NB4 (cell line): ENCODE measurements at regions not wholly inside any gene's neighbourhood (a gene's known extent, or its start where the extent isn't known, plus 50 kb on each side); places are given as distances from the start of the nearest gene placed in this dataset.

Source experiments
- DNase-seq: peaks from one replicate; pipeline ENCODE4 v3.0.0; 2010; ENCODE audit warnings: low read depth
- H3K4me3 ChIP-seq: one replicate; pipeline ENCODE4 v1.5.1; 2011; ENCODE audit warnings: mild to moderate bottlenecking, low read depth, low read length, moderate library complexity
- MAX ChIP-seq: IDR thresholded peaks from 2 replicates; pipeline ENCODE4 v1.6.1; 2011; ENCODE audit warnings: low read depth, low read length
- MYC ChIP-seq: IDR thresholded peaks from 2 replicates; pipeline ENCODE4 v1.6.1; 2011; ENCODE audit warnings: low read depth, low read length
- POLR2A ChIP-seq: IDR thresholded peaks from 2 replicates; pipeline ENCODE4 v1.6.1; 2011; ENCODE audit warnings: mild to moderate bottlenecking; ENCODE audit not compliant: insufficient read length; ENCODE audit errors: extremely low read depth
- TF ChIP-seq, protein P1 (sequence below): IDR thresholded peaks from one replicate; pipeline ENCODE4 v1.5.1; 2012; ENCODE audit warnings: low read depth, low read length

GRCh38 chr4:34170946-34171345 is 2073.4 kb downstream of the ARAP2 start:
- TF ChIP-seq POLR2A (no peak), MYC (no peak), MAX (no peak)
- TF ChIP-seq, protein P1, sequence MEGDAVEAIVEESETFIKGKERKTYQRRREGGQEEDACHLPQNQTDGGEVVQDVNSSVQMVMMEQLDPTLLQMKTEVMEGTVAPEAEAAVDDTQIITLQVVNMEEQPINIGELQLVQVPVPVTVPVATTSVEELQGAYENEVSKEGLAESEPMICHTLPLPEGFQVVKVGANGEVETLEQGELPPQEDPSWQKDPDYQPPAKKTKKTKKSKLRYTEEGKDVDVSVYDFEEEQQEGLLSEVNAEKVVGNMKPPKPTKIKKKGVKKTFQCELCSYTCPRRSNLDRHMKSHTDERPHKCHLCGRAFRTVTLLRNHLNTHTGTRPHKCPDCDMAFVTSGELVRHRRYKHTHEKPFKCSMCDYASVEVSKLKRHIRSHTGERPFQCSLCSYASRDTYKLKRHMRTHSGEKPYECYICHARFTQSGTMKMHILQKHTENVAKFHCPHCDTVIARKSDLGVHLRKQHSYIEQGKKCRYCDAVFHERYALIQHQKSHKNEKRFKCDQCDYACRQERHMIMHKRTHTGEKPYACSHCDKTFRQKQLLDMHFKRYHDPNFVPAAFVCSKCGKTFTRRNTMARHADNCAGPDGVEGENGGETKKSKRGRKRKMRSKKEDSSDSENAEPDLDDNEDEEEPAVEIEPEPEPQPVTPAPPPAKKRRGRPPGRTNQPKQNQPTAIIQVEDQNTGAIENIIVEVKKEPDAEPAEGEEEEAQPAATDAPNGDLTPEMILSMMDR = no peak
- DNase-seq = no peak
- H3K4me3 ChIP-seq = no peak overlapping the region

GRCh38 chr4:34176609-34177008 is 2067.7 kb downstream of the ARAP2 start:
- no peak for DNase-seq
- H3K4me3 ChIP-seq = no peak overlapping the region
- TF ChIP-seq, protein P1 = no peak
- TF ChIP-seq MYC = no peak
- TF ChIP-seq MAX = no peak
- no peak for TF ChIP-seq POLR2A

DNA sequence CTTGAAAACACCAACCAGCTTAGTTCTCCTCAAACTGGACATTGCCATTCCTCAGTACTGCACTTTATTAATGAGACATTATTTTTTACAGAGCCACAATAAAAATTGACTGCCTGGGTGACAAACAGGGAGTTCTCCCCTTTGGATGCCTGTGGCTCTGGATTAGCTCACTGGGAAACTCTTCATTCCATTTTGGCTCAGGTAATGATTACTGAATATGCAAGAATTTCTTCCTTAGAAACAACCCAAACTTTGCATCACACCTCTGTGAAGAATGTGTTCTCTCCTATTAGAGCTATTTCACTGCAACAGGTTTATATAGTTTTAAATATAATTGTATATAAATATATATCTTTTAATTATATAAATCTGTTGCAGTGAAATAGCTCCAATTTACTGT is 2065.8 kb downstream of the ARAP2 start:
- no peak for TF ChIP-seq MAX
- TF ChIP-seq MYC = no peak
- TF ChIP-seq POLR2A = no peak
- TF ChIP-seq, protein P1 = no peak
- no peak for DNase-seq

GRCh38 chr4:34181311-34181841 is 2062.9 kb downstream of the ARAP2 start:
- no peak for DNase-seq
- no peak overlapping the region for H3K4me3 ChIP-seq
- TF ChIP-seq MYC (no peak), POLR2A (no peak), MAX (no peak)
- TF ChIP-seq, protein P1 = no peak

More for the DNA sequence above, 2065.8 kb downstream of the ARAP2 start:
- no peak overlapping the region for H3K4me3 ChIP-seq

- TF ChIP-seq, protein P1 = no peak
- TF ChIP-seq MYC (no peak), MAX (no peak), POLR2A (no peak)
- no peak overlapping the region for H3K4me3 ChIP-seq
- no peak for DNase-seq
Observed at GRCh38 chr4:34181891-34182290, 2062.4 kb downstream of the ARAP2 start.
